ENCODE measurements at regions not wholly inside any gene's neighbourhood (a gene's known extent, or its start where the extent isn't known, plus 50 kb on each side); places are given as distances from the start of the nearest gene placed in this dataset.

DNA sequence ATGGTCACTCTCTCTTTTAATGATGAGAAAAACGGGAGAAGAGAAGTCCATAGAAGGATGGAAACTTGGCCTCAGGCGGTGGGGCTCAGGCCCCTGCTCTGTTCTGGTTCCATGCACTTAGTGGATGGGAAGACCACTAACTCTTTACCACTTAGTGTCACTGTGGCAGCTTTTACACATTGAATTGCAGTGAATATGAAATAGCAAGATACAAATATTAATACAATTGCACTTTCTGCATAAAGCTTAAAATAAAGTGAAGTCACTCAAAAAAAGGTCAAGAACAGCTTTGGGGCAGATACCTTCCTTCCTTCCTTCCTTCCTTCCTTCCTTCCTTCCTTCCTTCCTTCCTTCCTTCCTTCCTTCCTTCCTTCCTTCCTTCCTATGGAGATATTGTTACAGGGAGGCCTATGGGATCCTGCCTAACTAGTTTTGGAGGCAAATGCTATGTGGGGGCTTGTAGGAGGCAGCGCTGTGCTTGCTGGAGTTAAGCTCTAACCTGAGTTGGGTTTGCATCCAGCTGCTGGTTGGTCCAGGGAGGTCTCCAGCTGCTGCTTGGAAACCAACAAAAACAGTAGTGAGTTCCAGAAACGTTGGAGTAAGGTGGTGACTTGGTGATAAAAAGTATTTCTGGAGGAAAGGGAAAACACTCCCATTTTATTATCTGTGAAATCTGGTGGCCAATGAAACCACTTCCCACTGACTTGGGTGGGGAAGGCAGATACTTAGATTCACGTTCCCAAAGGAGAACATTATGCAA lies 62.3 kb upstream of the NKX2-2 start:
- no peak for DNase-seq (ENCODE audit: low spot score)

DNA sequence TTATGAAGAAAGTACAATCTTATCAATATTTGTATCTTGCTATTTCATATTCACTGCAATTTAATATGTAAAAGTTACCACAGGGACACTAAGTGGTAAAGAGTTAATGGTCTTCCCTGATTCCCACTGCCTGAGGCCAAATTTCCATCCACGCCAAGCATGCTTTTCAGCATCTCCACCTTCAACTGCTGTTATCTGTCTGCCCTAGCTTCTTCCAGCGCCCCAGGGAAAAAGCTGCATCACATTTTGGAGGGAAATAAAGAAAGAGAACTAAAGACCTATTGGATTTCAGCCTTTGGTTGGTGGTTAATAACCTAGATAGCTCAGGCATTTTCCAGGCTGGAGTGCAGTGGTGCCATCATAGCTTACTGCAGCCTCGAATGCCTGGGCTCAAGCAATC lies 61.3 kb upstream of the NKX2-2 start:
- no peak for DNase-seq (ENCODE audit: low spot score)

GRCh38 chr20:21574443-21574842 lies 60.6 kb upstream of the NKX2-2 start:
- DNase-seq (ENCODE audit: low spot score): no peak

- no peak for DNase-seq (ENCODE audit: low spot score)
These were observed 59.4 kb upstream of the NKX2-2 start for GRCh38 chr20:21573259-21573658.

- peak; percentile 27 for DNase-seq (ENCODE audit: low spot score)
These were observed 58.2 kb upstream of the NKX2-2 start for GRCh38 chr20:21571841-21572690.

DNA sequence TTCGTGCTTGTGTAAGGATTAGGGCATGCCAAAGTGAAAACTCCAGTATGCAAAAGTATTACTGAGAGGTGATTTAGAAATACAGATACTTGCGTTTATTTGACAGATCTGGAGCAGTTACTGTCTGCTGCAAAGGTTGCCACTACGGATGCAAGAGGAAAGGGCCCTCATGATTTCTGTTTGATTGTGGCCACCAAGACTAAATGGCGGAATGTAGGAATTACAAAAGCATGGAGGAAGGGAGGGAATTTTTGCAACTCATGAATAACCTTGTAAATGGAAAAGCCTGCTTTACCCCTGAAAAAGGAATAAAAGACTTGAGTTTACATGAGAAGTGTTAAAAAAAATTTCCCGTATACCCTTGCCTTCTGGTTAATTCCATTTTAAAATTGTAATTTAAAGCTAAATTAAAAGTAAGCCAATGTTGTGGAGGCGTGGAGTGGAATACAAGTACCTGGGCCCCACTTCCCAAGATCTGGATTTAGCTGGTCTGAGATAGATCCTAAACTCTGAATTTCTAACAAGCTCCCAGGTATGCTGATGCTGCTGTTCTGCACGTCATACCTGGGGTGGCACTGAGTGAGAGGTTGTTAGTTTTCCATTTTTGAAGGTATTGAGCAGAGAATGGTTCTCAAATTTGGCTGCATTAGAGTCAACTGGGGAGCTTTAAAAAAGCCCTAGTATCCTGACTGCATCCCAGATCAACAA lies 56.6 kb upstream of the NKX2-2 start:
- DNase-seq (ENCODE audit: low spot score): no peak

GRCh38 chr20:21569586-21569985 lies 55.7 kb upstream of the NKX2-2 start:
- no peak for DNase-seq (ENCODE audit: low spot score)

DNA sequence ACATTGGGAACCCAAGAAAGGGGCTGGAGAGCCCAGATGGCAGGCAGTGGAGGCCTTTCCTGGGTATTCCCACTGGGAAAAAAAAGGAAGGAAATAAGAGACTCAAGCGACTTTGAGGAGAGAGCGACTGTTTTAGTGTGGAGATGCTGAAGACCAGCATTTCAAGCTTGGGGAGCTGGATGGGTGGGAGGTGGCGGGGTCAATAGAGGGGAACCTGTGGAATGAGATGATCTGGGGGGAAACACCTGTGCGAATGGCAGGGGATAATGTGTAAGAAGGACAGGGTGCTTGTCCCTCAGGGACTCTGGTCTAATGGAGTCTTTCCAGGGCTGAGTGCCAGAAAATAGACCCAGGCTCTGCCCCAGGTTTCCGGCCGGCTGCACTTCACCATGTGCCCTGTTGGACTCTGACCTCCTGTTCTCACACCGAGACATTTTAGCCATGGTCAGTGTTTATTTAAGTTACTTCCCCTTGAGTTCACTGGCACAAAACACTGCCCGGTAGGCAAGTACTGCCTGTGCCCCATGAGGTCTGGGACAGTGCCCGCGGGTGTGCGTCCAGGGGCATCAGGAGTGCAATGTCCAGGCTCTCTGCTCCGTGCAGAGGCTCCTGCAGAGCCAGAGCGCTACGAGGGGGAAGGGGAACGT lies 50.4 kb upstream of the NKX2-2 start:
- no peak for DNase-seq (ENCODE audit: low spot score)
